ENCODE measurements at regions not wholly inside any gene's neighbourhood (a gene's known extent, or its start where the extent isn't known, plus 50 kb on each side); places are given as distances from the start of the nearest gene placed in this dataset.

- no peaks in the 10 kb centered on the region for H3K4me1 ChIP-seq
- DNase-seq (peak in 1 of 3 donors; percentile 25), ATAC-seq (no peak)
- intact Hi-C loops (cut with DNase I): no loop called here
- no peak overlapping the region for H3K27ac ChIP-seq
- no peak overlapping the region for H3K4me3 ChIP-seq
- no peaks in the 10 kb centered on the region for H3K9me3 ChIP-seq
- TF ChIP-seq POLR2A (IDR thresholded peaks at IDR 0.05) (no peak), CTCF (IDR thresholded peaks at IDR 0.05) (no peak)
- no peaks in the 10 kb centered on the region for H3K36me3 ChIP-seq
- whole genome bisulfite sequencing (ENCODE audit: insufficient coverage, low coverage, low lambda C conversion rate, missing lambda C conversion rate): 47% methylated on average over 5 of the region's 5 CpGs
- H3K27me3 ChIP-seq: no peaks in the 10 kb centered on the region
Observed at GRCh38 chr5:171624396-171624795, 161.2 kb upstream of the SMIM23 start.

DNA sequence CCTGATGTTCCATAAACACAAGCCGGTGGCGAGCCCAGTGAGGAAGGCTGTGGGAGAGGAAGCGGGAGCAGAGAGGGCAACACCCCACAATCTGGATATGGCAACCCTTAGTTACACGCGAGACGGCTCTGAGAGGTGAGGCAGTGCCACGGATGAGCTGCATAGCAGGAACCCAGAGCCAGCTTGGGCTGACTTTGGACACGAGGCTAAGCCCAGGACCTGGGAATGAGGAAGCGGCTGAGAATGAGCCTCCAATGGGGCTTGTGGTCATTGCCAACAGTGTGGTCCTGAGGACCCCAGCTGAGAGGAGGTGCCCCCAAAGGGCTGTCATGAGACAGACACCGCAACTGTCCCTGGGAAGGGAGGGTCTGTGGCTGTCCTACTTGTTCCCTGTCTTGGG is 160.0 kb upstream of the SMIM23 start:
- intact Hi-C loops (cut with DNase I): no loop called here
- ATAC-seq (no peak), DNase-seq (peak in 1 of 3 donors; percentile 13)
- Histone ChIP-seq H3K9me3 (no peaks in the 10 kb centered on the region), H3K4me3 (no peak overlapping the region), H3K36me3 (no peaks in the 10 kb centered on the region), H3K27me3 (no peaks in the 10 kb centered on the region), H3K27ac (no peak overlapping the region), H3K4me1 (peaks cover 0 to 5% (median 0%) of the 10 kb centered on the region in 4 donors)
- TF ChIP-seq CTCF (IDR thresholded peaks at IDR 0.05): no peak
- TF ChIP-seq POLR2A (IDR thresholded peaks at IDR 0.05): no peak
- 64% methylated on average over 3 of the region's 10 CpGs for WGBS (ENCODE audit: insufficient coverage, low coverage, low lambda C conversion rate, missing lambda C conversion rate)

DNA sequence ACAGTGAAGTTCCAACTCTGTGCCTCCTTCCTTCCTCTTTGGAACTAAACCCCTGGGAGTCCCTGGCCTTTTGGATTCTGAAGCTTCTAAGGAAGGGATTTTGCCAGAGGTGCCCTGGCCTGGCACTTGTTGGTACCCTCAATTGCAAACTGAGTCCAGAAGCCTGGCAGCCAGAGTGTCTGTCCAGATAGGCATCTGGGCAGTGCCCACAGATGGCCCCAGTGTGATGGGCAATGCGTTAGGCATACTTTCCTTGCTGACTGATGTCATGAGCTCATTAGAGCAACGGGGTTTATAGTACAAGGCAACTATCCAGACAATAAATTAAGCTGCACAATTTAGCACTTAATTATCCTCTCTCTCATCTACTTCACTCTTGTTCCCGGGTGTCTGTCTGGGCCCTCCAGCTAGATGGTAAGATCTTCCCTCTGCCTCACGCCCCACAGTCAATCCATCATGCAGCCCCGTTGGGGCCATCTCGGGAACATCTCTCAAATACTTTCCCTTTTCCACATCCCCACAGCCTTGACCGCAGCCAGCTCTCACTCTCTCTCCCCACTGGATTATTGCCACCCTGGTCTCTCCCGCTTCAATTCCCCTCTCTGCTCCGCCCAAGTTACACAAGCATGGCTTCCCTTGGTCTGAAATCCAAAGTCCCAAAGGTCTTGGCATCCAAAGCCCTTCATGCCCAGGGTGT is 157.5 kb upstream of the SMIM23 start:
- TF ChIP-seq POLR2A (IDR thresholded peaks at IDR 0.05) (no peak), CTCF (IDR thresholded peaks at IDR 0.05) (no peak)
- Histone ChIP-seq H3K9me3 (no peaks in the 10 kb centered on the region), H3K4me3 (no peak overlapping the region), H3K36me3 (no peaks in the 10 kb centered on the region), H3K27ac (no peak overlapping the region), H3K27me3 (no peaks in the 10 kb centered on the region), H3K4me1 (peaks cover 0 to 5% (median 0%) of the 10 kb centered on the region in 4 donors)
- DNase-seq (peak in 1 of 3 donors; percentile 49), ATAC-seq (peak in 1 of 4 donors; percentile 50)
- intact Hi-C loops (cut with DNase I): no loop called here
- 61% methylated on average over 9 of the region's 9 CpGs for WGBS (ENCODE audit: insufficient coverage, low coverage, low lambda C conversion rate, missing lambda C conversion rate)

- no peaks in the 10 kb centered on the region for H3K36me3 ChIP-seq
- H3K4me3 ChIP-seq: no peak overlapping the region
- H3K9me3 ChIP-seq: no peaks in the 10 kb centered on the region
- H3K4me1 ChIP-seq: peaks cover 0 to 5% (median 0%) of the 10 kb centered on the region in 4 donors
- ATAC-seq: no peak
- no peak overlapping the region for H3K27ac ChIP-seq
- no peak for DNase-seq
- intact Hi-C loops (cut with DNase I): no loop called here
- no peaks in the 10 kb centered on the region for H3K27me3 ChIP-seq
- TF ChIP-seq POLR2A (IDR thresholded peaks at IDR 0.05): no peak
- no peak for TF ChIP-seq CTCF (IDR thresholded peaks at IDR 0.05)
- 57% methylated on average over 6 of the region's 6 CpGs for WGBS (ENCODE audit: insufficient coverage, low coverage, low lambda C conversion rate, missing lambda C conversion rate)
Observed at GRCh38 chr5:171628633-171628974, 157.0 kb upstream of the SMIM23 start.

Measured in right lobe of liver (tissue), 6 donors.